Posterior cingulate gyrus (tissue), 11 donors: ENCODE measurements at regions not wholly inside any gene's neighbourhood (a gene's known extent, or its start where the extent isn't known, plus 50 kb on each side); places are given as distances from the start of the nearest gene placed in this dataset.
A peak's percentile ranks its signal among the peaks of the same experiment; 100 is the strongest.

Experiments
- DNase-seq, 10 donors: peaks; one replicate each; pipeline versions ENCODE4 v3.0.0 to v3.0.0-alpha.2; 2020 to 2021; ENCODE audit warnings: mixed read lengths in 3 of 10
- intact Hi-C: fragments of 100-400 bp; cut with DNase I; formaldehyde crosslinking; loops from one replicate; pipeline ENCODE4 v1.15.1; 2023

- intact Hi-C loops: no loop called here
- no peak for DNase-seq
These were observed 271.2 kb upstream of the MDFIC2 start for GRCh38 chr3:70583682-70584081.

- no peak for DNase-seq
- intact Hi-C loops: no loop called here
These were observed 270.4 kb upstream of the MDFIC2 start for GRCh38 chr3:70582803-70583202.

- intact Hi-C loops: no loop called here
- no peak for DNase-seq
These were observed 267.6 kb upstream of the MDFIC2 start for GRCh38 chr3:70580021-70580420.

- DNase-seq: no peak
- intact Hi-C loops: no loop called here
These were observed 259.3 kb upstream of the MDFIC2 start for GRCh38 chr3:70571696-70572095.

GRCh38 chr3:70570584-70570983 lies 258.1 kb upstream of the MDFIC2 start:
- DNase-seq: no peak
- intact Hi-C loops: no loop called here

GRCh38 chr3:70568626-70569025 lies 256.2 kb upstream of the MDFIC2 start:
- intact Hi-C loops: no loop called here
- no peak for DNase-seq

DNA sequence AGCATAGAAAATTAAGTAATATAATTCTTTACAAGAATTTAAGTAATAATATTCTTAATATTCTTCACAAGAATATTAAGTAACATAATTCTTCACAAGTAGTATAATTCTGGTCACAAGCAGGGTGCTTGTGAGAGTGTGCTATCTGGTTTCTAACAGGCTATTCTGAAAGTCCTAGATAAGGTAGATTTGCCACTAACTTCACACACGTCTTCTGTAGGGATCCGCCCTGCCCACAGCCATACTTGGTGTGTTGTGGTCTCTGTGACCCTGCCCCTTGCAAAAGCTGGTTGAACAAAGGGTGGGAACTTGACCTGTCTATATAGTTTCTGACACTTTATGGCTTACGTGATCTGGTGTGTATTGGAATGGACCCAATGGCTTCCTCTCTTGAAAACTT lies 253.4 kb upstream of the MDFIC2 start:
- intact Hi-C loops: no loop called here
- no peak for DNase-seq

- no peak for DNase-seq
- intact Hi-C loops: no loop called here
These were observed 252.1 kb upstream of the MDFIC2 start for GRCh38 chr3:70564552-70564951.

- intact Hi-C loops: no loop called here
- DNase-seq: no peak
These were observed 249.4 kb upstream of the MDFIC2 start for GRCh38 chr3:70561796-70562195.

- DNase-seq: no peak
- intact Hi-C loops: no loop called here
These were observed 246.5 kb upstream of the MDFIC2 start for GRCh38 chr3:70558956-70559355.

GRCh38 chr3:70557976-70558375 lies 245.5 kb upstream of the MDFIC2 start:
- intact Hi-C loops: no loop called here

GRCh38 chr3:70556056-70556455 lies 243.6 kb upstream of the MDFIC2 start:
- DNase-seq: no peak
- intact Hi-C loops: no loop called here

More at GRCh38 chr3:70557976-70558375, 245.5 kb upstream of the MDFIC2 start:
- no peak for DNase-seq

DNA sequence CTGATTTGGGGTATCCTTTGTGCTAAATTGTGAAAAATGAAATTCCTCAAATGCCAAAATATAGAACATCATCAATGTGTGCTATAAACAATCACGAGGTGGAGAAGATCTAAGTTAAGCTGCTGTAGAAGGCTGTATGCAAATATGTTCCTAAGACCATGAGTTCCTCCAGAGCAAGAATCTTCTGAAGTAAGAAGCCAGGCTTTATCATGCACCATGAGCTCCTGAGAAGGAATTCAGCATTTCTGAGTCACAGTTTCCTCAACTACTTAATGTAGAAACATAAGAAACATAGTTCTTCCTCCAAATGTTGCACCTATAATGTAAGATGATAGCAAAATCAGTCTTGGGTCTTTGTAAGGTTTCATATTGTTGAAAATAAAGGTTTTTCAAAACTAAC lies 241.7 kb upstream of the MDFIC2 start:
- DNase-seq: no peak
- intact Hi-C loops: no loop called here

GRCh38 chr3:70550723-70551319 lies 238.4 kb upstream of the MDFIC2 start:
- peak in 7 of 10 donors; percentile 20 to 82 (median 63) for DNase-seq
- intact Hi-C loops: no loop called here

- intact Hi-C loops: no loop called here
- no peak for DNase-seq
These were observed 234.2 kb upstream of the MDFIC2 start for GRCh38 chr3:70546679-70547078.

- intact Hi-C loops: no loop called here
- DNase-seq: no peak
These were observed 231.1 kb upstream of the MDFIC2 start for GRCh38 chr3:70543493-70543892.

GRCh38 chr3:70539908-70540307 lies 227.5 kb upstream of the MDFIC2 start:
- DNase-seq: no peak
- intact Hi-C loops: no loop called here

DNA sequence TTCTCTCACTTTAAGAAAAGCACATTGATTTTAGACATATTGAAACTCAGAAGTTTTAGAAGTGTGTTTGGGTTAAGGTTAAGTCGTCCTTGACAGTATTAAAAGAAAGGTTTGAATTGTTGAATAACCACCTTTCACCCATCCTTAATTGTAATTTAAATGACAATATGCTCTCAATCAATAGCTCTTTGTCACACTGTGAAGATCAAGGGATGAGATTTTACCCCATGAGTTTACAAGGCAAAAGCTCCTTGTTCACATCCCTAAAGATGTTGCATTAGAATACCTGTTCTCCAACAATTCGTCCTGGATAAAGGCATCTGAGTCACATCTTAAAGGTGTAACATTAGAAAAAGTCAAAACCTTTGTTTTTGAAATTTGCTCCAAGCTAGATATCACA lies 220.4 kb upstream of the MDFIC2 start:
- intact Hi-C loops: loop anchor here (5.0 kb wide), 2 partner anchors 1054 to 1119 kb away; no protein-coding TSS in a partner anchor
- no peak for DNase-seq

- DNase-seq: peak in 1 of 10 donors; percentile 73
- intact Hi-C loops: loop anchor here (5.0 kb wide), 2 partner anchors 1055 to 1120 kb away; no protein-coding TSS in a partner anchor
These were observed 219.5 kb upstream of the MDFIC2 start for GRCh38 chr3:70531838-70532489.

DNA sequence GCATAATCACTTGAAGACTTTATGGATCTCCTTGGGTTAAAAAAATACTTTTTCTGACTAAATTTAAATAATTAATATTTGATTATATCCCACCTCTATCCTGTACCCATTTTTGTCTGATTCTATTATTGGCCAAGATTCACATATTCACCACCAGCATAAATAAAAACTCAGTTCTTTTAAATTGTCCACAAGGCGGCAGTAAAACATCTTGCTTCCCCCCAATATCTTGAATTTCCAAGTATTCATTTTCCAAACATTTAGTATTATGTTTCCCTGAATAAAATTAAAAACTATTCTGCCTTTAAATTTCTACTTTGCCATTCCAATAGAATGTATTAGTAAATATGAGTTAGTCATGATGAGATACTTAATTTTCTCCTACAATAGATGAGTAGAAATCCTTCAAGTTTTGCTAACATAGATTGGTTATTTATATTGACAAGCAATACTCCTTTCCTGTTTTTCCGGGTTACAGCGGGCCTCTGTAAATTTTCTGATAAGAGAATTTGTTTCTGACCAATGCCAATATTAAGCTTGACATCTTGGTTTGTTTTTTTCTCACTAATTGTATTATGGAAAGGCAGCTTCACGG lies 218.7 kb upstream of the MDFIC2 start:
- intact Hi-C loops: loop anchor here (5.0 kb wide), 2 partner anchors 1056 to 1121 kb away; no protein-coding TSS in a partner anchor
- DNase-seq: no peak

DNA sequence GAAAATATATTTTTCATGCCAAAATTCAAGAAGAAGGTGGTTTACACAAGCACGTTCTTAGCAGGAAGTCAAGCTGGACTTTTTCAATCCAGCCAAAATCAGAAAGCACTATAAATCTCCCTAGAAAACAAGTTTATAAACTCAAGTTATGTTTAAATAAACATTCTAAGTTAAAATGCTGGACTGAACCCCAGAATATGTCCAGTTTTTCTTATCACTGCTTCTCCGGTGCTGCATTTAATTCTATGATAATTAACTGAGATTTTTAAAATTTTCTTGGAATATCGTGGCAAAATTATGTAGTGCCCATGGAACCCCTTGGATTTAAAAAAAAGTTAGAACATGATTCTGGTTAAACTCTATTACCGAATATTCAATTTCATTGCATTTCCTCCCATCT lies 218.2 kb upstream of the MDFIC2 start:
- DNase-seq: no peak
- intact Hi-C loops: loop anchor here (5.0 kb wide), 2 partner anchors 1057 to 1122 kb away; no protein-coding TSS in a partner anchor

GRCh38 chr3:70527026-70527425 lies 214.6 kb upstream of the MDFIC2 start:
- DNase-seq: no peak
- intact Hi-C loops: no loop called here
